Fibroblast of pulmonary artery (primary cell): ENCODE measurements at regions not wholly inside any gene's neighbourhood (a gene's known extent, or its start where the extent isn't known, plus 50 kb on each side); places are given as distances from the start of the nearest gene placed in this dataset.

Experiments used
- DNase-seq: peaks from one replicate; pipeline ENCODE4 v3.0.0-alpha.2; 2010; ENCODE audit warnings: low read depth
- H3K4me3 ChIP-seq: replicated peaks from 2 replicates; pipeline ENCODE4 v1.5.1; 2011; ENCODE audit warnings: low read depth, mild to moderate bottlenecking, control low read depth, low read length, moderate library complexity
- TF ChIP-seq, protein P1 (sequence below): IDR thresholded peaks from 2 replicates; pipeline ENCODE4 v1.5.1; 2011; ENCODE audit warnings: mild to moderate bottlenecking, control low read depth, low read length, inconsistent platforms; ENCODE audit errors: missing control alignments

DNA sequence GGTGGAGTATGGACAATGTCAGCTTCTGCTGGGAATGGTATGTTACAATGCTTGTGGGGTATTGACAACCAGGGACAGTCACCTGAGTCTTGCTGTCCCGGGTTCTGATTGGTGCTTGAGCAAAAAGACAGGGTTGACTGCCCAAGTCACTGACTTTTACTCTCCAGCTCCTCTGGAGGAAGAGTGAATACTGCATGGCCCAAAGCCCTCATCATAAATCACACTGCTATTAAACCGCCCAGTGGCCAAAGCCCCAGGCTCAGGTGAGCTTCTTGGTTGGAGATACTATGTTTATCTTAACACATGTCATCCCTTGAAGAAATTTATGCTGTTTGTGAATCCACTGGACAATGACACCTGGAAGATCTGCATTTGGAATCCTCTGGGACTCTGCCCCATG, 90.0 kb upstream of the IGFBP3 start:
- H3K4me3 ChIP-seq, result no peak overlapping the region
- TF ChIP-seq, protein P1, sequence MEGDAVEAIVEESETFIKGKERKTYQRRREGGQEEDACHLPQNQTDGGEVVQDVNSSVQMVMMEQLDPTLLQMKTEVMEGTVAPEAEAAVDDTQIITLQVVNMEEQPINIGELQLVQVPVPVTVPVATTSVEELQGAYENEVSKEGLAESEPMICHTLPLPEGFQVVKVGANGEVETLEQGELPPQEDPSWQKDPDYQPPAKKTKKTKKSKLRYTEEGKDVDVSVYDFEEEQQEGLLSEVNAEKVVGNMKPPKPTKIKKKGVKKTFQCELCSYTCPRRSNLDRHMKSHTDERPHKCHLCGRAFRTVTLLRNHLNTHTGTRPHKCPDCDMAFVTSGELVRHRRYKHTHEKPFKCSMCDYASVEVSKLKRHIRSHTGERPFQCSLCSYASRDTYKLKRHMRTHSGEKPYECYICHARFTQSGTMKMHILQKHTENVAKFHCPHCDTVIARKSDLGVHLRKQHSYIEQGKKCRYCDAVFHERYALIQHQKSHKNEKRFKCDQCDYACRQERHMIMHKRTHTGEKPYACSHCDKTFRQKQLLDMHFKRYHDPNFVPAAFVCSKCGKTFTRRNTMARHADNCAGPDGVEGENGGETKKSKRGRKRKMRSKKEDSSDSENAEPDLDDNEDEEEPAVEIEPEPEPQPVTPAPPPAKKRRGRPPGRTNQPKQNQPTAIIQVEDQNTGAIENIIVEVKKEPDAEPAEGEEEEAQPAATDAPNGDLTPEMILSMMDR, result no peak

DNA sequence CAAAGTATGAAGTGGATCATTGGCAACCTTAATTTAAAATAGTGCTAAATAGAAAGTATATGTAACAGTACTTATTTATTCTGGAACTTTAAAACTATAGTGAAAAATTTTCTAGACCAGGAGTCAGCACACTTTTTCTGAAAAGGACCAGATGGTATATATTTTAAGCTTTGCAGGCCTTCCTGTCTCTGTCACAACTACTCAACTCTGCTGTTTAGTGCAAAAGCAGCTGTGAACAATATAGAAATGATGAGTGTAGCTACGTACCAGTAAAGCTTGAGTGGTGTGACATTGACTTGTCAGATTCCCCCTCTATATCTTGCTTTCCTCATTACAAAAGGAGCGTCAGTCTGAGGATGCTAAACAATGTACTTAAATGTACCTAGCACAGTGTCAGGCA, 88.1 kb upstream of the IGFBP3 start:
- no peak overlapping the region for H3K4me3 ChIP-seq
- TF ChIP-seq, protein P1, result no peak
- no peak for DNase-seq

More for the DNA sequence above, 90.0 kb upstream of the IGFBP3 start:
- DNase-seq, result no peak

GRCh38 chr7:46007990-46008643, 87.0 kb upstream of the IGFBP3 start:
- TF ChIP-seq, protein P1, result no peak
- no peak overlapping the region for H3K4me3 ChIP-seq

DNA sequence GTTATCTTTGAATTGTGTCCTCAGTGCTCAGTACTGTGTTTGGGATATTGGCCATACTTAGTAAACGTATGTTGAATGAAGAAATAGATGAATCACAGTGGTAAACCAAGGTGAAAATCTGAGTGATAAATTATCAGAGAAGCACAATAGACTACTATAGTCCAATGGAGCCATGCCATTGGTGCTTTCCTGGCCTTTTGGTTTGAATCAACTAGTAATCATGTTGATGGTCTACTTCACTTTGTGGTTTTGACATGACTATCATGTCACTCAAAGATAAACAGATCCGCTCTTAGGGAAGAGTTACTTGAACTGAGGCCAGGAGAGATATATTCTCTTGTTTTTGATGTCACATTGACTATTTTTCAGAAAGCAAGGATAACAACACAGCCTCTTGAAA, 86.1 kb upstream of the IGFBP3 start:
- H3K4me3 ChIP-seq, result no peak overlapping the region
- no peak for DNase-seq
- TF ChIP-seq, protein P1, result no peak

More at GRCh38 chr7:46007990-46008643, 87.0 kb upstream of the IGFBP3 start:
- DNase-seq, result no peak

DNA sequence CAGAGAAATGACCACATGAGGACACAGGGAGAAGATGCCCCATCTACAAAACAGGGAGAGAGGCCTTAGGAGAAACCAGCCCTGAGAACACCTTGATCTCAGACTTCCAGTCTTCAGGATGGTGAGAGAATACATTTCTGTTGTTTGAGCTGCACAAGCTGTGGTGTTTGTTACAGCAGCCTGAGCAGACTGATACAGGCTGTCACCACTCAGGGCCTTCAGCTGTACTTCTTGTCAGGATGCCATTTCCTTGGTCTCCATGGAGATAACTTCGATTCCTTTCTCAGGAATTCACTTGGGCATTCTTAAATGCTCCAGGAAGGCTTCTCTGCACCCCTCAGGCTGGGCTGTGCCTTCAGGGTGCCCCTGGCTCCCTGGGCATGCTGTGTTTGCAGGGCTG, 85.7 kb upstream of the IGFBP3 start:
- peak; percentile 11 for DNase-seq
- TF ChIP-seq, protein P1, result no peak
- no peak overlapping the region for H3K4me3 ChIP-seq

DNA sequence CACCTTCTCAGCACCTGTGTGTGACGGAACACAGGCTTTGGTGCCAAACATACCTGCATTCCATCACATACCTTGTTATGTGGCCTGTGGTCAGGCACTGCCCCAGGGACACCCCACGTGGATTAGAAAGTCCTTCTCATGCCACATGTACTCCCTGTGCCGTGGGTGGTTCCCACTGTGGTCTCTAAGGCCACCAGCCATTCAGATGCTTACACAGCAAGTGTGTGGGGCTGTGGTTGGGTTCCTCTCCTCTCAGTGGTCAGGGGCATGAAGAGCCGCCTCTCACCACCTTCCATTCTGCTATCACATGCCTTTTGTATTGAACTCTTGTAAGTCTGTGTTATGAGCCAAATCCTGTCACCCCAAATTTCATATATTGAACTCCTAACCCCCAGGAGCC, 85.1 kb upstream of the IGFBP3 start:
- DNase-seq, result no peak
- TF ChIP-seq, protein P1, result no peak
- H3K4me3 ChIP-seq, result no peak overlapping the region

DNA sequence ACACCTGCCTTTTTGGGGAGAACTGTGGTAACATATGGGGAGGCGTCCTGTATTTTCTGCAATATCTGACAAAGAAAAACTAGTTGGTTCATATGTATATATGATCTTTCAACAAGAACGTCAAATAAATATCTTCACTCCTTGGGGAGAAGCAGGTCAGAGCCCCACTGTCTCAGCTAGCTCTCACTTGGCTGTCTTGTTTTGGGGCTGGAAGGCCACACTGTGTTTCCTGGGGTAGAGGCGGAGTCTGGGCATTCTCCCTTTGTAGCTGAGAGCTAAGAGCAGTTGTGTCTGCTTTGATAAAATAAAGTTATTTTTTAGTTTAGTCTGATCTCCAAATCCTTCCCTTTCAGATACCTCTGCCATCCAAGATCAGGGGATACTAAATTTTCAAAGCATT, 83.9 kb upstream of the IGFBP3 start:
- H3K4me3 ChIP-seq, result no peak overlapping the region
- TF ChIP-seq, protein P1, result no peak

More for the DNA sequence above, 83.9 kb upstream of the IGFBP3 start:
- DNase-seq, result no peak
